Small intestine (tissue), 7 donors: ENCODE measurements at regions not wholly inside any gene's neighbourhood (a gene's known extent, or its start where the extent isn't known, plus 50 kb on each side); places are given as distances from the start of the nearest gene placed in this dataset.
"Not testable (repeated sequence)": the region's sequence is repeated elsewhere in the genome, so short reads cannot be mapped to it uniquely, and the experiment has no call there.

Experiments used
- DNase-seq, 2 donors: peaks; one replicate each; pipeline versions ENCODE4 v3.0.0 to v3.0.0-alpha.2; 2013
- FAIRE-seq: peaks from 2 replicates; lab custom pipeline; 2012; peaks lifted over from hg19 to GRCh38; lab: Jason Lieb, UNC
- H3K27ac ChIP-seq, 3 donors: one replicate each; pipeline ENCODE4 v1.5.1; 2013; ENCODE audit warnings: low read length in 2 of 3, mild to moderate bottlenecking in 2 of 3, control low read depth in 1 of 3, inconsistent platforms in 1 of 3, low read depth in 1 of 3, moderate library complexity in 1 of 3
- H3K27me3 ChIP-seq, 3 donors: one replicate each; pipeline ENCODE4 v1.6.1; 2013; ENCODE audit warnings: low read length in 3 of 3, inconsistent platforms in 1 of 3; ENCODE audit not compliant: control insufficient read depth in 3 of 3, insufficient read depth in 3 of 3
- H3K36me3 ChIP-seq, 3 donors: one replicate each; pipeline ENCODE4 v1.6.1; 2013; ENCODE audit warnings: low read length in 3 of 3, inconsistent platforms in 1 of 3, low read depth in 1 of 3, mild to moderate bottlenecking in 1 of 3, moderate library complexity in 1 of 3; ENCODE audit not compliant: control insufficient read depth in 3 of 3, insufficient read depth in 2 of 3
- H3K4me1 ChIP-seq, 3 donors: one replicate each; pipeline ENCODE4 v1.6.1; 2013; ENCODE audit warnings: low read length in 2 of 3, inconsistent platforms in 1 of 3, low read depth in 1 of 3, mild to moderate bottlenecking in 1 of 3, moderate library complexity in 1 of 3; ENCODE audit not compliant: control insufficient read depth in 3 of 3, insufficient read depth in 2 of 3
- H3K4me3 ChIP-seq, 3 donors: one replicate each; pipeline ENCODE4 v1.5.1; 2013; ENCODE audit warnings: low read length in 3 of 3, control low read depth in 1 of 3, inconsistent platforms in 1 of 3, low read depth in 1 of 3, mild to moderate bottlenecking in 1 of 3, moderate library complexity in 1 of 3
- H3K9me3 ChIP-seq, 2 donors: one replicate each; pipeline ENCODE4 v1.6.1; 2013; ENCODE audit warnings: low read depth in 1 of 2, low read length in 1 of 2; ENCODE audit not compliant: control insufficient read depth in 2 of 2, insufficient read depth in 1 of 2
- WGBS, 3 donors: extraction: QIAGEN DNeasy Blood & Tissue Kit; methylation state at CpG; one replicate each; pipeline ENCODE4 v1.1.7; 2013; 5-methylcytosine and 5-hydroxymethylcytosine counted together
- donor health status: healthy with polysubstance abuse.
- donor health status: control.
- donor health status: control.
- donor health status: Bipolar disorder and iron deficiency.
- donor health status: healthy.

- 81 to 85% (median 83%) methylated on average over 4 of the region's 4 CpGs for WGBS, 3 donors
- not testable (repeated sequence) for H3K27me3 ChIP-seq, H3K9me3 ChIP-seq, DNase-seq, H3K27ac ChIP-seq, H3K4me1 ChIP-seq, FAIRE-seq, H3K4me3 ChIP-seq, H3K36me3 ChIP-seq
These were observed 61.3 kb downstream of the AIPL1 start for GRCh38 chr17:6373599-6373998.

- Histone ChIP-seq H3K36me3 (no peaks in the 10 kb centered on the region), H3K4me1 (no peaks in the 10 kb centered on the region), H3K9me3 (no peaks in the 10 kb centered on the region), H3K27ac (no peak overlapping the region), H3K27me3 (peaks cover 0 to 7% (median 0%) of the 10 kb centered on the region in 3 donors), H3K4me3 (no peak overlapping the region)
- FAIRE-seq (no peak), DNase-seq (no peak)
- WGBS, 3 donors = 47 to 64% (median 51%) methylated on average over 2 of the region's 2 CpGs
These were observed 68.7 kb downstream of the AIPL1 start for GRCh38 chr17:6366221-6366666.

GRCh38 chr17:6365200-6365943 lies 69.5 kb downstream of the AIPL1 start:
- Histone ChIP-seq H3K36me3 (no peaks in the 10 kb centered on the region), H3K27me3 (peaks cover 0 to 7% (median 0%) of the 10 kb centered on the region in 3 donors), H3K27ac (no peak overlapping the region), H3K9me3 (no peaks in the 10 kb centered on the region), H3K4me3 (no peak overlapping the region), H3K4me1 (no peaks in the 10 kb centered on the region)
- DNase-seq = peak in 1 of 2 donors; percentile 11
- no peak for FAIRE-seq
- 25 to 33% (median 28%) methylated on average over 13 of the region's 13 CpGs for WGBS, 3 donors

- H3K9me3 ChIP-seq = no peaks in the 10 kb centered on the region
- no peaks in the 10 kb centered on the region for H3K4me1 ChIP-seq
- DNase-seq (no peak), FAIRE-seq (no peak)
- H3K27ac ChIP-seq = no peak overlapping the region
- H3K36me3 ChIP-seq = no peaks in the 10 kb centered on the region
- H3K27me3 ChIP-seq = peaks cover 0 to 7% (median 0%) of the 10 kb centered on the region in 3 donors
- H3K4me3 ChIP-seq = no peak overlapping the region
- WGBS, 3 donors = 52 to 69% (median 55%) methylated on average over 5 of the region's 5 CpGs
These were observed 73.2 kb downstream of the AIPL1 start for GRCh38 chr17:6361733-6362132.

GRCh38 chr17:6358131-6358530 lies 76.8 kb downstream of the AIPL1 start:
- FAIRE-seq (no peak), DNase-seq (no peak)
- Histone ChIP-seq H3K36me3 (no peaks in the 10 kb centered on the region), H3K9me3 (no peaks in the 10 kb centered on the region), H3K27me3 (no peaks in the 10 kb centered on the region), H3K4me1 (no peaks in the 10 kb centered on the region), H3K4me3 (no peak overlapping the region), H3K27ac (no peak overlapping the region)
- 75 to 86% (median 80%) methylated on average over 3 of the region's 3 CpGs for WGBS, 3 donors

- Histone ChIP-seq H3K27me3 (no peaks in the 10 kb centered on the region), H3K4me1 (no peaks in the 10 kb centered on the region), H3K36me3 (no peaks in the 10 kb centered on the region), H3K4me3 (no peak overlapping the region), H3K9me3 (no peaks in the 10 kb centered on the region), H3K27ac (no peak overlapping the region)
- 54 to 72% (median 69%) methylated on average over 4 of the region's 4 CpGs for WGBS, 3 donors
- FAIRE-seq (no peak), DNase-seq (no peak)
These were observed 78.4 kb downstream of the AIPL1 start for GRCh38 chr17:6356562-6356961.

GRCh38 chr17:6355196-6355595 lies 79.7 kb downstream of the AIPL1 start:
- DNase-seq (no peak), FAIRE-seq (no peak)
- Histone ChIP-seq H3K27me3 (no peaks in the 10 kb centered on the region), H3K9me3 (no peaks in the 10 kb centered on the region), H3K36me3 (no peaks in the 10 kb centered on the region), H3K27ac (no peak overlapping the region), H3K4me1 (no peaks in the 10 kb centered on the region), H3K4me3 (no peak overlapping the region)
- WGBS, 3 donors = 75 to 82% (median 80%) methylated on average over 3 of the region's 3 CpGs

GRCh38 chr17:6352801-6353560 lies 81.9 kb downstream of the AIPL1 start:
- Histone ChIP-seq H3K4me1 (no peaks in the 10 kb centered on the region), H3K27ac (no peak overlapping the region), H3K27me3 (no peaks in the 10 kb centered on the region), H3K9me3 (no peaks in the 10 kb centered on the region), H3K4me3 (no peak overlapping the region), H3K36me3 (no peaks in the 10 kb centered on the region)
- 58 to 72% (median 68%) methylated on average over 6 of the region's 6 CpGs for WGBS, 3 donors
- DNase-seq (no peak), FAIRE-seq (no peak)
